GM21423 (cell line): ENCODE measurements at regions not wholly inside any gene's neighbourhood (a gene's known extent, or its start where the extent isn't known, plus 50 kb on each side); places are given as distances from the start of the nearest gene placed in this dataset.
"Not testable (repeated sequence)": the region's sequence is repeated elsewhere in the genome, so short reads cannot be mapped to it uniquely, and the experiment has no call there.

Source experiments
- ATAC-seq: cut with Tn5 transposase; IDR thresholded peaks from one replicate; pipeline ENCODE4 v1.9.1; 2021; ENCODE audit warnings: mild to moderate bottlenecking, moderate library complexity; ENCODE audit not compliant: unreplicated experiment

DNA sequence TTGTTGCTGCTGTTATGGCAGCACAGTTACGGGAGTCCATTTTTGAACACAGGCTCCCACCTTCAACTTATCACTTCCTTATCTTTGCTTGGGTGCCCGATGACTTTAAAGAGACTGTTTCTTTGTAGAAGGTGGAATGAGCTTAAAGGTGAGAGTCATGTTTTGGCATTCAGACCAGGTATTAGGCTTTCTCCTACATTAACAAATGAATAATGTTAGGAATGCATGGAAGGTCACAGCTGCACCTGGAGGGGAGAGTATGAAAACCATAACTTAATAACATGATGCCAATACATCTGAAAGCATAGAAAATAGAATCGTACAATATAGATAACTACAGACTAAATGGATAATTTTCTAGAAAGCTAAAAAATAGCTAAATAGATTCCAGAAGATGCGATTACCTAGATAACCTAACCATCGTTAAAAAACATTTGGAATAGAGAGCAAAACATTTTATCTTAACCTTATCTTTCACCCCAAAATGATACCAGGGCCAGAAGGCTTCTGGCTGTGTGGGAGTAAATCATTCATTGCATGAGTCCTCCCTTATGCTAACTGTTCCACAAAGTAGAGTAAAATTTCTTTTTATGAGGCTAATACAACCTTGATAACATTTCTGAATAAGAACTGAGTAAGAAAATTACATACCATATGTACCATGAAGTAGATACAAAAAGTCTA, 126.2 kb upstream of the ADCY2 start:
- no peak for ATAC-seq

GRCh38 chr5:7271435-7272084, 124.4 kb upstream of the ADCY2 start:
- ATAC-seq: no peak

GRCh38 chr5:7272408-7272965, 123.5 kb upstream of the ADCY2 start:
- ATAC-seq: no peak

DNA sequence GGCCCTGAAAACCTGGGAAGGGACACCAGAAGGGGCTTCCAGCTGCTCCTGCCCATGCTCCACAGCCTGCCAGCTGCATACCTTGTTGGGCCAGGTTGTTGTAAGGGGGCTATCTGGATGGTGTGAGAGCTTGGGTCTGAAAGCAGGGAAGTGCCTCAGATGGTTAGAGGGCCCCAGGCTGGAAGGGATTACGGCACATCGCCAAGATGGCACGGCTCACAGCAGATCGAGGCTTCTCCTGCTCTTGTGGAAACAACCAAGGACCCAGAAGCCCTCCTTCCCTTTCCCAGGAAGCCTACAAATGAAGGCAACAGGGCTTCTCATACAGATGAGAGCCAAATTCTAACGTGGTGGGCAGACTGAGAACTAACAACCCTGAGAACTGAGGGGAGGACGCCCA, 121.7 kb upstream of the ADCY2 start:
- no peak for ATAC-seq

- not testable (repeated sequence) for ATAC-seq
Observed at GRCh38 chr5:7289634-7290033, 106.3 kb upstream of the ADCY2 start.

DNA sequence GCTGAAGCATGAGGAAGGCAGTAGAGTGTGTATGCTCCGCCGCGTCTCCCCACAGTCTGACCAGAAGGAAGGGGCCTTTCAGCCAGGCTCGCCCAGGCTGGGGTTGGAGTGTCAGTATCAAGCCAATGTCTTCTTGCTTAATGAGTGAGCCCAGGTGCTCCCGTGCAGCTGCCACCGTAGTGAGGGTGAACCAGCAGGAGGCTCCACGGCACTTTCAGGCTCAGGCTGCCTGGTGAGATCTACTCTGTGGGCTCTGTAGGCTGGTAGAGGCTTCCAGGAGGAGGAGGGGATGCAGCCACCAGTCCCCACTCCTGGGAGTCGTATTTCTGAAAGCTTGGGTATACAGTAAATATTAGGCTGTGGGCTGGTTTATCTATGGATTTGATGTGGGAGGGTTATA, 98.1 kb upstream of the ADCY2 start:
- not testable (repeated sequence) for ATAC-seq

DNA sequence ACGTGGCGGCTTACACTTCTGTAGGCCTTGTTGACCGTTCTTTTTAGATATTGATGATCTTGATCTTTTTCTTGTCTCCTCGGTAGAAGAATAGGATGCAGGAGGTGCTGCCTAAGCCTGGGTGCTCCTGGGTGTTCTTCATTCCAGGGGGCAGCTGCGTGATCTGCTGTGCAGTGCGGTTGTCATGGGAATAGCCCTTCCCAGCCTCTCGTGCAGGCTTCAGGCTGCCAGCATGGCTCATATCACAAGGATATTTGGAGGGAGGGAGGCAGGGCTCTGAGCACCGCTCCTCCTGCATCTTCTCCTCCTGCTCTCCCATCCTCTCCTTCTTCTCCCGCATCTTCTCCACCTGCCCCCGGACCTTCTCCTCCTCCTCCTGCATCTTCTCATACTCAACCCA, 96.2 kb upstream of the ADCY2 start:
- ATAC-seq: not testable (repeated sequence)

- ATAC-seq: not testable (repeated sequence)
Observed at GRCh38 chr5:7305000-7305674, 90.8 kb upstream of the ADCY2 start.

- not testable (repeated sequence) for ATAC-seq
Observed at GRCh38 chr5:7306556-7306955, 89.4 kb upstream of the ADCY2 start.

DNA sequence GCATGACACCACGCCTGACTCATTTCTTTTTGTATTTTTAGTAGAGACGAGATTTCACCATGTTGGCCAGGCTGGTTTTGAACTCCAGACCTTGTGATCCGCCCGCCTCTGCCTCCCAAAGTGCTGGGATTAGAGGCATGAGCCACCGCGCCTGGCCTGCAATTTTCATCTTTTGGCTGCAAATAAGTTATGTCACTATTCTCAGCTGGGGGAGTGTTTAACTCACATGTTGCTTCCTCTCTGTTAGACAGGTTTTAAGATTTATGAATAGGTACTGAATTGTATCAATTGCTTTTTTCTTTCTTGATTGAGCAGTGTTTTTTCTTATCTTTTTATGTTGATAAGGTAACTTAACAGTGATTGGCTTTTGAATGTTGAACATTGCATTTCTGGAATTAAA, 88.2 kb upstream of the ADCY2 start:
- ATAC-seq: not testable (repeated sequence)

DNA sequence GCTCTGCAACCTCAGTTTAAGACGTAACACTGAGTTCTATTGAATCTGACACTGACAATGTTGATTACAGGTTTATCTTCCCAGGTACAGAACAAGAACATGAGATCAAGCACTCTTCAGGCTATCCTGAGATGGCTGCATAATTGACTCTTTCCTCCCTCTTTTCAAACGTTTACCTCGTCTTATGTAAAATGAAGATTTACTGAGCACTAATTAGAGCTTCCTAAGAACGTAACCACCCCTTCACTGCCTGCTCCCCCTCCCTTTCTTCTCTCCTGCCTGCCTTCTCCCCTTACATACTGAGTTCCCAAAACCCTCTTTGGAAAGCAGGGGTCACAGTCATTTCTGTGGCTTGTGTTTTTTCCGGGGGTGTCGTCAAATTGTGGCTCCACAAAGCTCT, 86.2 kb upstream of the ADCY2 start:
- not testable (repeated sequence) for ATAC-seq

- ATAC-seq: not testable (repeated sequence)
Observed at GRCh38 chr5:7310656-7311055, 85.3 kb upstream of the ADCY2 start.

- no peak for ATAC-seq
Observed at GRCh38 chr5:7315118-7315517, 80.8 kb upstream of the ADCY2 start.

- no peak for ATAC-seq
Observed at GRCh38 chr5:7317751-7318150, 78.2 kb upstream of the ADCY2 start.

- ATAC-seq: no peak
Observed at GRCh38 chr5:7320701-7321301, 75.1 kb upstream of the ADCY2 start.

DNA sequence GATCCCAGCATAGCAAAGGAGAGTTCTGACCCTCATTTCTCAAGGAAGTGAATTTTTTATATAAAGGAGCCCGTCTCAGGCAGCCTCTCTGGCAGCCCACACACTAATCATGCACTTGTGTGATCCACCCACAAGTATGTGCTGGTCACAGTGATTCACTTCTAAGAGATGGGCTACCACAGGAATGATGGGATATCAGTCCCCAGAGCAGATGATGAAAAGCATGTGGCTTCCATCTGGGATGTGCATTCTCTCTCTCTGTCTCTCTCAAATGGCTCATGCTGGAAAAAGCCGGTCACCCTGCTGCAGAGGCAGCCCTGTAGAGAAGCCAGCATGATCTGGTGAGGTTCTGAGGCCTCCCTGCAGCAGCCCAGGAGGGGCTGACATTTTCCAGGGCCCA, 74.2 kb upstream of the ADCY2 start:
- no peak for ATAC-seq

DNA sequence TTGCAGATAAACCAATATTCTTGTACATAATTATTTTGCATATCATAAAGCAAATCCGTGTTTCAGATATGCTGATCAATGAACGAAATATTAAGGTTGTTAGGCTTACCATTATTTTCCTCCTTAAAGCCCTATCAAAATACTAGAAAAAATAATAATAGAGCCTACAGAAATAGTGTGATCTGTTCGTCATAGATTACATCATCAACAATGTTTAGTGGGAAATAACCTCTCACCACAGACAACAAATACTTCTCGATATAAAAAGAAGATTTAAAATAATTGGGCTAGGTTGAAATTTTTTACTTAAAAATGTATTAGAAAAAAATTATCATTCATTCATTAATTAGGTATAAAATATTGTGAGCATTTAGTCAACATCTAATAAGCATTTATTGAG, 71.0 kb upstream of the ADCY2 start:
- ATAC-seq: no peak

- ATAC-seq: no peak
Observed at GRCh38 chr5:7325975-7326913, 69.7 kb upstream of the ADCY2 start.

- ATAC-seq: no peak
Observed at GRCh38 chr5:7329141-7329540, 66.8 kb upstream of the ADCY2 start.

DNA sequence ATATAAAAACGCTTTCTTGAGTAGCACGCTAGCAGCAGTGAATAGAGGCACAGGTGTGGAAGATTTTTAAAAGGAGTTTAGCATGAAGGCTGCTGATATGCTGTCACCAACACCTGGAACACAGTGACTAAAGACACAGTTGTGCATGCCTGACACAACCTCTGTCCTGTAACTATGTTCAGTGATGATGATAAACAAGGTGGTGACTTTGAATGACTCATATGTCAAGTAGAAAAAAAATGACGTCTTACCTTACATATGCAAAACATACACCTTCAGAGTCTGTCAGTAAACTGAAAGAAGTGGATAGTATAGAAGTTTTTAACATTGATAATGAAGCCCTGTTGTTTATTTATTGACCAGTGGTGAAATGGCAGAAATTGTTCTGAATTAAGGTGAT, 66.2 kb upstream of the ADCY2 start:
- no peak for ATAC-seq
